ACC112 (cell line): ENCODE measurements at regions not wholly inside any gene's neighbourhood (a gene's known extent, or its start where the extent isn't known, plus 50 kb on each side); places are given as distances from the start of the nearest gene placed in this dataset.
"Not testable (repeated sequence)": the region's sequence is repeated elsewhere in the genome, so short reads cannot be mapped to it uniquely, and the experiment has no call there.

ENCODE experiments used
- H2AFZ ChIP-seq: fragments of 200-600 bp; sonication (generic); one replicate; pipeline ENCODE4 v1.6.0; 2017; ENCODE audit warnings: antibody characterized with exemption, low read length; ENCODE audit not compliant: unreplicated experiment
- H3K27ac ChIP-seq: fragments of 200-600 bp; sonication (generic); 2 replicates; pipeline ENCODE4 v1.5.1; 2014; ENCODE audit warnings: low read depth, mild to moderate bottlenecking, antibody characterized with exemption, low read length, moderate library complexity
- H3K27me3 ChIP-seq: fragments of 200-600 bp; sonication (generic); 2 replicates; pipeline ENCODE4 v1.6.1; 2014; ENCODE audit warnings: mild to moderate bottlenecking, antibody characterized with exemption, low read length, moderate library complexity, mixed read lengths; ENCODE audit not compliant: insufficient read depth
- H3K36me3 ChIP-seq: fragments of 200-600 bp; sonication (generic); 2 replicates; pipeline ENCODE4 v1.6.1; 2016; ENCODE audit warnings: mild to moderate bottlenecking, antibody characterized with exemption, low read length, moderate library complexity, mixed read lengths; ENCODE audit not compliant: insufficient read depth
- H3K4me1 ChIP-seq: fragments of 200-600 bp; sonication (generic); one replicate; pipeline ENCODE4 v1.6.1; 2016; ENCODE audit warnings: low read length, mixed read lengths; ENCODE audit not compliant: insufficient read depth, unreplicated experiment, control insufficient read depth
- H3K4me3 ChIP-seq: fragments of 200-600 bp; sonication (generic); 2 replicates; pipeline ENCODE4 v1.5.1; 2014; ENCODE audit warnings: mild to moderate bottlenecking, low read depth, low read length
- H3K79me2 ChIP-seq: fragments of 200-600 bp; sonication (generic); one replicate; pipeline ENCODE4 v1.6.0; 2016; ENCODE audit warnings: low read length; ENCODE audit not compliant: control insufficient read depth, unreplicated experiment, insufficient read depth

DNA sequence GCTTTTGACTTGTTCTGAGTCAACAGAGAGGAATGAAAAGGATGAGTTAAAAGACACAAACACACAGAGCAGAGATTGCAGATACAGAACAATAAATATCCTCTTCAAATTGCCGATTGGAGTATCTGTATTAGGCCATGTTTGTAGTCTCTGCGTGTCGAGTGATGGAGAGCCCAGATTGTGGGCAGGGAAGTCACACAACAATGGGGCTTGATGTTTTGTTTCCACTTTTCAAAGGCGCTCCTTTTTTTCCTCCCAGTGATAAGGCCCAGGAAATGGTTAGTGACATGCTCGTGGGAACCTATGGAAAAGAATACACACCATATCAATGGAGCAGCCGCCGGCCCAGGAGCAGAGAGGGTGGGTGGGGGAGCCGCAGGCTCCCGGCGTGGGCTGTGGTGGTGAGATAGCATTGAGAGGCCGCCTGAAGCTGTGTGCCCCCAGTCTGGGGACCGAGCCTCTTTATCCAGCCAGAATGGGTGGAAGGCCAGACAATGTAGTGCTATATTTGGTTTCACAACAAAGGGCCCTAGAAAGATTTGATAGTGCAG, 555.9 kb downstream of the INSC start:
- no peaks in the 10 kb centered on the region; the same call in 1 of the 2 replicates for H3K27me3 ChIP-seq
- peaks cover 2% of the 10 kb centered on the region for H3K4me1 ChIP-seq
- H2AFZ ChIP-seq = no peak overlapping the region
- no peak overlapping the region for H3K4me3 ChIP-seq
- no peak overlapping the region for H3K27ac ChIP-seq
- H3K36me3 ChIP-seq = no peaks in the 10 kb centered on the region
- H3K79me2 ChIP-seq = no peaks in the 10 kb centered on the region

DNA sequence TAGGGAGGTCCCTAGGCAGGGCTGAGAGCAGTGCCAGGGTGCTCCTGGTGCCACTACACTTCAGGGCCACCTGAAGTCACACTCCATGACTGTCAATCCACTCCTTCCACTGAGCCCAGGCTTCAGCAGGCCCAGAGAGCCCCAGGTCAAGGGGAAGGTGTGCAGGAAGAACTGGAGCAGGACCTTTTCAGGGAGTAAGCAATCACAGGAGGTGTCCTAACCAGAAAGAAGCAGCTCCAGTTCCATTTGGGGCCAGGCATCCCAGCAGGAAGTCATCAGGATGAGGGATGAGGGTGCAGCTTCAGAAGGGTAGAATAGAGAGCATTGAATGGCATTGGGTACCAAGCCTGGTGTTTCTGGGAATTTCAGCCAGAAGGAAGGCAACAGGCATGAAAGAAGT, 556.5 kb downstream of the INSC start:
- Histone ChIP-seq H3K79me2 (no peaks in the 10 kb centered on the region), H3K4me1 (no peaks in the 10 kb centered on the region)

DNA sequence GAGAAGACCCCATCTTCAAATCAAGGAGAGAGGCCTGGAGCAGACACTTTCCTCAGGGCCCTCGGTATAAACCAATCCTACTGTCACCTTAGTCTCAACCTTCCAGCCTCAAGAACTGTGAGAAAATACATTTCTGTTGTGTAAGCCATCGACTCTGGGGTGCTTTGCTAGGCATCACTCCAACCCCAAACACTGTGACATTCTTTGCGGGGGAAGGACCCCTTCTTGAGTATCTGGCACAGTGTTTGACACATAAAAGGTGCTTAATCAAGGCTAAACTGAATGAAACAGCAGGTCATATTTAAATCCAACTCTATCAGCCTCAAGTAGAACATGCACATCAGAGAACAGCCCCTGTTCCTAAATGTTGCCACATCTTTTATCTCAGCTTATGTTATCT, 558.1 kb downstream of the INSC start:
- Histone ChIP-seq H3K27me3 (no peaks in the 10 kb centered on the region; the same call in 1 of the 2 replicates), H3K79me2 (no peaks in the 10 kb centered on the region), H3K36me3 (no peaks in the 10 kb centered on the region), H3K4me1 (no peaks in the 10 kb centered on the region), H3K4me3 (no peak overlapping the region), H2AFZ (no peak overlapping the region), H3K27ac (no peak overlapping the region)

More for the DNA sequence above, 556.5 kb downstream of the INSC start:
- H3K36me3 ChIP-seq = no peaks in the 10 kb centered on the region
- H3K4me3 ChIP-seq = no peak overlapping the region
- no peak overlapping the region for H2AFZ ChIP-seq
- H3K27me3 ChIP-seq = no peaks in the 10 kb centered on the region; the same call in 1 of the 2 replicates
- no peak overlapping the region for H3K27ac ChIP-seq

DNA sequence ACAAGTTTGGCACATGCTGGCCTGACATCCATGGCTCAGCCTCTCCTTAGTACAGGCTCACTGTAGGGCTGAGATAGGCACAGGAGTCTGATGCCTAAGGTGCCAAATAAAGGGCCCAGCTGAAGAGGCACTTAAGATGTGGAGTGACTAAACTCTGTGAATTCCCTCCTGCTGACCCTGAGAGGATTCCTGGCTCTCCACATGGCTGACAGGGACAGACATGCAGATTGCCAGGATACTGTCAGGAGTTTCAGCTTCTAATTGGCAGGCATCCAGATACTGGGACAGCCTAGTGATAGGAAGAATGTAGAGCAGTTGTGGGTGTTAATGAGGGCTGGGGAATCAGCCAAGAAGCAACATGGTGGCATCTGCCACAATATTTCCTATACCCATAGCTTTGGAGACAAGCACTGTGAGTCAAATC, 558.7 kb downstream of the INSC start:
- no peaks in the 10 kb centered on the region for H3K36me3 ChIP-seq
- no peak overlapping the region for H3K27ac ChIP-seq
- H3K79me2 ChIP-seq = no peaks in the 10 kb centered on the region
- H3K27me3 ChIP-seq = no peaks in the 10 kb centered on the region
- no peaks in the 10 kb centered on the region for H3K4me1 ChIP-seq
- no peak overlapping the region for H3K4me3 ChIP-seq
- no peak overlapping the region for H2AFZ ChIP-seq

DNA sequence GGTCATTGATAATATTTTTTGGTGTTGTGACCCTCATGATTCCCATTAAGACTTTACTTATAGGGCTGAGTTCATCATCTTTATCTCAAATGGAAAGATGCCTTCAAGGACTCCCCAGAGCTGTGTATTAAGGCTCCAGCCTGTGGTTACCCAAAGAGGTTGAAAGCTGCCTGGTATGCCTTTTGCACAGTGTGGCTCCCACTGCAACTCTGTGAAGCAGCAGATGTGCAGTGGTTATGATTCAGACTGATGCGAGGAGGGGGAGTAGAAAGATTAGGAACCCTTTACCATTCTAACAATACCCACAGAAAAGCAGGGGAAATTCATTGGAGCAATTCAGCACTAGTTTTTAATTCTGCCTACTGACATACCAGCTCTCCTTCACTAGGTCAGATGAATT, 560.0 kb downstream of the INSC start:
- Histone ChIP-seq H3K36me3 (no peaks in the 10 kb centered on the region), H3K4me3 (no peak overlapping the region), H3K79me2 (no peaks in the 10 kb centered on the region), H3K27ac (no peak overlapping the region), H3K27me3 (no peaks in the 10 kb centered on the region), H2AFZ (no peak overlapping the region), H3K4me1 (no peaks in the 10 kb centered on the region)

DNA sequence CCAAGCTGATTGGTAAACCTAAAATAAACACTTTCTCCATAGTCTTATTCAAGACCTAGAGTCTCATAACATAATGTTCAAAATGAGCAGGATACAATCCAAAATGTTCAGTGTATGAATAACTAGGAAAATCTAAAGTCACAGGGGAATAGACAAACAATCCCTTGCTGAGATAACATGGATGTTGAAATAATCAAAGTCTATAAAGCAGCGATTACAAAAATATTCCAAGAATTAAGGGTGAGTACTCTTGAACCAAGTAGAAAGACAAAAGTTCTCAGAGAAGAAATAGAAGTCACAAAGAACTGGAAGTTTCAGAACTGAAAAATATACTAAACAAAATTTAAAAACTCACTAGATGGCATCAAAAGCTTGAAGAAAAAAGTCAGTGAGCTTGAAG, 561.0 kb downstream of the INSC start:
- Histone ChIP-seq H3K27me3 (no peaks in the 10 kb centered on the region), H3K36me3 (no peaks in the 10 kb centered on the region), H3K79me2 (no peaks in the 10 kb centered on the region), H3K4me3 (no peak overlapping the region), H3K4me1 (no peaks in the 10 kb centered on the region), H3K27ac (no peak overlapping the region), H2AFZ (no peak overlapping the region)

DNA sequence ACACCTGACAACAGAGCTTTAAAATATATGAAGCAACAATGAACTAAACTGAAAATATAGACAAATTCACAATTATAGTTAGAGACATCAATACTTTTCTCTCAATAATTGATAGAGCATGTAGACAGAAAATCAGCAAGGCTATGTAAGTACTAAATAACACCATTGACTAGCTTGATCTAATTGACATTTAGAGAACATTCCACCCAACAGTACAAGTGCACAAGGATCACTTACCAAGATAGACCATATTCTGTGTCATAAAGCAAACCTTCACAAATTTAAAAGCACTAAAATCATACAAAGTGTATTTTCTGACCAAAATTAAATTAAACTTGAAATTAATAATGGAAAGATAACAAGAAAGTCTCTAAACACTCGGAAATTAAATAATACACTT, 562.5 kb downstream of the INSC start:
- H2AFZ ChIP-seq = no peak overlapping the region
- H3K27ac ChIP-seq = no peak overlapping the region
- H3K79me2 ChIP-seq = no peaks in the 10 kb centered on the region
- no peaks in the 10 kb centered on the region for H3K36me3 ChIP-seq
- H3K4me3 ChIP-seq = no peak overlapping the region
- no peaks in the 10 kb centered on the region for H3K27me3 ChIP-seq
- no peaks in the 10 kb centered on the region for H3K4me1 ChIP-seq

DNA sequence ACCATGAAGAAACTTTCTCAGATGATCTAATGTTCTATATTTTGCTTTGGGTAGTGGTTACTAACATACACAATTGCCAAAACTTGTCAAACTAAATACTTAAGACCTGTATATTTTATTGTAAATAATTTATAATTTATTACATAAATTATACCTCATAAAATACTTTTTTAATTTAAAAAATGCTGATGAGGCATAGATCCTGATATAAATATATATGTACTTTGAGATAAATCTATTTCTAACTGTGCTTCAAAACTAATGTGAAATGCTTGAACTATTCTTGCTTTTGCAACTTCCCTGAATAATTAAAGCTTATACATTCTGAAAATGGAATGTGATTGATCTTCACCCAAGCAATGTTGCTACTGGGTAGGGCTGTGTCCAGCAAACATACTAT, 568.8 kb downstream of the INSC start:
- no peak overlapping the region for H3K4me3 ChIP-seq
- H3K27me3 ChIP-seq = no peaks in the 10 kb centered on the region
- no peaks in the 10 kb centered on the region for H3K4me1 ChIP-seq
- no peak overlapping the region for H2AFZ ChIP-seq
- no peak overlapping the region for H3K27ac ChIP-seq
- no peaks in the 10 kb centered on the region for H3K79me2 ChIP-seq
- no peaks in the 10 kb centered on the region for H3K36me3 ChIP-seq

DNA sequence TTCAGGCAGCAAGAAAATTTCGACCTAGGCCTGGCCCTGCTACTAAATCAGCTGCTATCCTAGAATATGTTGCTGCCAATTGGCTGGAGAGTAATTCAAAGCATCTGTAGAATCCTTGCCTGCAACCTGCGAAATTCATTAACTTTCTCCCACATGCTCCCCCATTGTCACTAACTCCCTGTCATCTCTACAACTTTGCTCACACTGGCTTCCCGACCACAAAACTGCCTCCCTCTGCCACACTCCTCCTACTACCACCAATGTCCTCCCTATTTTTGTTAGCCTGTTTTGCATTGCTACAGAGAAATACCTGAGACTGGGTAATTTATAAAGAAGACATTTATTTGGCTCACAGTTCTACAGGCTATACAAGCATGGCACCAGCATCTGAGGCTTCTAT, 570.6 kb downstream of the INSC start:
- Histone ChIP-seq H3K4me1 (no peaks in the 10 kb centered on the region), H3K4me3 (no peak overlapping the region), H3K79me2 (no peaks in the 10 kb centered on the region), H2AFZ (no peak overlapping the region), H3K36me3 (no peaks in the 10 kb centered on the region), H3K27me3 (no peaks in the 10 kb centered on the region), H3K27ac (no peak overlapping the region)

DNA sequence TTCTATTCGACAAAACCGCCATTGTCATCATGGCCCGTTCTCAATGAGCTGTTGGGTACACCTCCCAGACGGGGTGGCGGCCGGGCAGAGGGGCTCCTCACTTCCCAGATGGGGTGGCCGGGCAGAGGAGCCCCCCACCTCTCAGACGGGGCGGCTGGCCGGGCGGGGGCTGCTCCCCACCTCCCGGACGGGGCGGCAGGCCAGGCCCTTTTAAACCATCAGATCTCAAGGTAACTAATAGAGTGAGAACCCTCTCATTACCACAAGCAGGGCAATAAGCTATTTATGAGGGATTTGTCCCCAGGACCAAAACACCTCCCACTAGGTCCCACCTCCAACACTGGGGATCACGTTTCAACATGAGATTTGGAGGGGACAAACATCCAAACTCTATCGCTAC, 571.5 kb downstream of the INSC start:
- not testable (repeated sequence) for H3K36me3 ChIP-seq, H3K79me2 ChIP-seq, H3K4me1 ChIP-seq, H3K27ac ChIP-seq, H3K4me3 ChIP-seq, H2AFZ ChIP-seq, H3K27me3 ChIP-seq

DNA sequence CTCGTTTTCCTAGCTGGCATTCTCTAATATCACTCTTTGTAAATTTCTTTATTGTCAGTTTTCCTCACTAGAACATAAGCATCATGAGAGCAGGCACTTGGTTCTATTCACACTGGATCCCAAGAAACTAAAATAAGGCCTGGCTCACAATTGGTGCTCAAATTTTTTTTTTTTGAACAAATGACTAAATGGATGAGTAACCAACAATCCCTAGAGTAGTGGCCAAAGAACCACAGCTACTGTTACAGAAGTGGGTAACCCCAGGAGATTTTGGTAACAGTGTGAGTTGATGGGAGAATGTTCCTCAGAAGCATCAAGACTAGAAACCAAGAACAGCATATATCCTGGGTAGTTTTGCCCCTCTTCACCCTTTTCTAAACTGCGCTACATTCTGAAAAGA, 572.6 kb downstream of the INSC start:
- H3K4me3 ChIP-seq = no peak overlapping the region
- no peaks in the 10 kb centered on the region for H3K79me2 ChIP-seq
- H3K36me3 ChIP-seq = no peaks in the 10 kb centered on the region
- H3K27ac ChIP-seq = no peak overlapping the region
- H2AFZ ChIP-seq = no peak overlapping the region
- H3K27me3 ChIP-seq = peaks cover 4% of the 10 kb centered on the region; the same call in 1 of the 2 replicates
- H3K4me1 ChIP-seq = no peaks in the 10 kb centered on the region
